ENCODE measurements at regions not wholly inside any gene's neighbourhood (a gene's known extent, or its start where the extent isn't known, plus 50 kb on each side); places are given as distances from the start of the nearest gene placed in this dataset.

DNA sequence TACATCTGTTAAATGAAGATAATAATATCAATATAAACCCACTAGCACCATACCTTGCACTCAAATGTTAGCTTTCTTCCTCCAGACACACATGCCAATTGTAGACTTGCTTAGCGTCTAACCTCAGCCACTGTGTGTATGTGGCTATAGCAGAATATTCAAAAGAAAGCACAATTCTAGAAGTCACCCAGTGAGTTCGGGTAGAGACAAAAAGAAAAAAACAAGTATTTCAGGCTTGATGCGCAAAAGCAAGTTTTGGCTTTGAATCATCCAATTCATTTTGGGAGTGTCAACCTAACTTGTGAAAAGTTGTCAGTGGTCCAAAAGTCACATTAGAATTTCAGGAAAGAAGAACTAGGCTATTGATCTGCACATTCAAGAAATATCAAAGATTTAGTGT lies 167.4 kb downstream of the PRELID2 start:
- H3K4me3 Mint-ChIP-seq (ENCODE audit: unreplicated experiment): no peak overlapping the region
- Histone ChIP-seq H3K36me3 (ENCODE audit: control insufficient read depth, insufficient read depth, low read length) (no peaks in the 10 kb centered on the region), H3K4me3 (ENCODE audit: low read depth, low read length) (no peak overlapping the region), H3K9me3 (no peaks in the 10 kb centered on the region), H3K27me3 (replicated peaks; ENCODE audit: control insufficient read depth, insufficient read depth, low read length) (no peaks in the 10 kb centered on the region), H3K4me1 (peaks cover 3% of the 10 kb centered on the region)
- no peak for DNase-seq
- intact Hi-C loops (cut with micrococcal nuclease; ENCODE audit: unreplicated experiment): no loop called here
- ChIA-PET POLR2A (no interaction called here), CTCF (no interaction called here)
- BruUV-seq (replicated peaks): no TSS peak
- no peak overlapping the region for H3K27ac Mint-ChIP-seq (ENCODE audit: unreplicated experiment)
- no peaks in the 10 kb centered on the region for H3K27me3 Mint-ChIP-seq (ENCODE audit: insufficient read depth, unreplicated experiment)
- TF ChIP-seq CTCF (IDR thresholded peaks at IDR 0.05; ENCODE audit: insufficient read depth in 1 of 2, low read depth in 1 of 2, low read length in 1 of 2, severe bottlenecking in 1 of 2, unreplicated experiment in 1 of 2): no peak
- H3K4me1 Mint-ChIP-seq (ENCODE audit: low read depth, unreplicated experiment): no peaks in the 10 kb centered on the region
- no peaks in the 10 kb centered on the region for H3K36me3 Mint-ChIP-seq (ENCODE audit: insufficient read depth, unreplicated experiment)
- H3K9me3 Mint-ChIP-seq (ENCODE audit: unreplicated experiment): no peaks in the 10 kb centered on the region

DNA sequence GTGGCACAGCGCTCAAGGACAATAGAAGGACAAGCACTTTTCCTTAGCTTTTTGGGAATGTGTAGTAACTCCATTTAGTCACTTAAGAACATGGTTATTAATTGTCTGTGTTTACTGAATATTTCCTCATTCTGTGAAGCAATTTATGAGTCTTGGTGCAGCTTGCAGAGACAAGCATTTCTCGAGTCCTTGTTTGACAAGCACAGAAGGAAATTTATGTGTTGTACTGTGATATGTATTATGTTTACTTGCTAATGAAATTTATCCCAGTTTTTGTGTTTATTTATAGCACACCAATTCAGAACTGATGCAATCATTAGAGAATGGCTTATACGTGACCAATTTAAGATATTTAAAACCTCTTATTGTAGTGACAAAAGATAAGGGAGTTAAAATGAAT lies 168.6 kb downstream of the PRELID2 start:
- no peak for DNase-seq
- no peaks in the 10 kb centered on the region for H3K27me3 ChIP-seq (replicated peaks; ENCODE audit: control insufficient read depth, insufficient read depth, low read length)
- Mint-ChIP-seq H3K27me3 (ENCODE audit: insufficient read depth, unreplicated experiment) (no peaks in the 10 kb centered on the region), H3K4me3 (ENCODE audit: unreplicated experiment) (no peak overlapping the region), H3K9me3 (ENCODE audit: unreplicated experiment) (no peaks in the 10 kb centered on the region), H3K27ac (ENCODE audit: unreplicated experiment) (no peak overlapping the region), H3K36me3 (ENCODE audit: insufficient read depth, unreplicated experiment) (no peaks in the 10 kb centered on the region), H3K4me1 (ENCODE audit: low read depth, unreplicated experiment) (no peaks in the 10 kb centered on the region)
- ChIA-PET POLR2A (no interaction called here), CTCF (no interaction called here)
- no peak for TF ChIP-seq CTCF (IDR thresholded peaks at IDR 0.05; ENCODE audit: insufficient read depth in 1 of 2, low read depth in 1 of 2, low read length in 1 of 2, severe bottlenecking in 1 of 2, unreplicated experiment in 1 of 2)
- H3K4me1 ChIP-seq: peaks cover 3% of the 10 kb centered on the region
- intact Hi-C loops (cut with micrococcal nuclease; ENCODE audit: unreplicated experiment): no loop called here
- H3K36me3 ChIP-seq (ENCODE audit: control insufficient read depth, insufficient read depth, low read length): no peaks in the 10 kb centered on the region
- H3K9me3 ChIP-seq: no peaks in the 10 kb centered on the region
- BruUV-seq (replicated peaks): no TSS peak
- no peak overlapping the region for H3K4me3 ChIP-seq (ENCODE audit: low read depth, low read length)

GRCh38 chr5:145661737-145662485 lies 173.2 kb downstream of the PRELID2 start:
- H3K9me3 Mint-ChIP-seq (ENCODE audit: unreplicated experiment): no peaks in the 10 kb centered on the region
- no peak overlapping the region for H3K27ac Mint-ChIP-seq (ENCODE audit: unreplicated experiment)
- no peaks in the 10 kb centered on the region for H3K9me3 ChIP-seq
- ChIA-PET CTCF (no interaction called here), POLR2A (no interaction called here)
- no peaks in the 10 kb centered on the region for H3K4me1 ChIP-seq
- no peaks in the 10 kb centered on the region for H3K27me3 Mint-ChIP-seq (ENCODE audit: insufficient read depth, unreplicated experiment)
- no peaks in the 10 kb centered on the region for H3K36me3 ChIP-seq (ENCODE audit: control insufficient read depth, insufficient read depth, low read length)
- no peak overlapping the region for H3K4me3 Mint-ChIP-seq (ENCODE audit: unreplicated experiment)
- H3K27me3 ChIP-seq (replicated peaks; ENCODE audit: control insufficient read depth, insufficient read depth, low read length): no peaks in the 10 kb centered on the region
- TF ChIP-seq CTCF (IDR thresholded peaks at IDR 0.05; ENCODE audit: insufficient read depth in 1 of 2, low read depth in 1 of 2, low read length in 1 of 2, severe bottlenecking in 1 of 2, unreplicated experiment in 1 of 2): no peak
- no TSS peak for BruUV-seq (replicated peaks)
- DNase-seq: no peak
- intact Hi-C loops (cut with micrococcal nuclease; ENCODE audit: unreplicated experiment): no loop called here
- H3K4me3 ChIP-seq (ENCODE audit: low read depth, low read length): no peak overlapping the region
- no peaks in the 10 kb centered on the region for H3K4me1 Mint-ChIP-seq (ENCODE audit: low read depth, unreplicated experiment)
- no peaks in the 10 kb centered on the region for H3K36me3 Mint-ChIP-seq (ENCODE audit: insufficient read depth, unreplicated experiment)
